Keratinocyte (primary cell): ENCODE measurements at regions not wholly inside any gene's neighbourhood (a gene's known extent, or its start where the extent isn't known, plus 50 kb on each side); places are given as distances from the start of the nearest gene placed in this dataset.

ENCODE experiments used
- EZH2 ChIP-seq: IDR thresholded peaks from one replicate; pipeline ENCODE4 v1.6.1; 2012; ENCODE audit warnings: inconsistent platforms, mild to moderate bottlenecking, low read length, moderate library complexity
- TF ChIP-seq, protein P1 (sequence below), 3 experiments: IDR thresholded peaks in 1 of 3; conservative IDR thresholded peaks in 1 of 3; optimal IDR thresholded peaks in 1 of 3; 2 replicates in 2 of 3; 3 replicates in 1 of 3; pipeline versions ENCODE3 to v1.5.1; 2011; ENCODE audit warnings: low read length in 3 of 3, mild to moderate bottlenecking in 3 of 3, moderate library complexity in 2 of 3, control low read depth in 1 of 3, inconsistent platforms in 1 of 3; ENCODE audit not compliant: insufficient read depth in 2 of 3; ENCODE audit errors: extremely low read depth in 1 of 3

DNA sequence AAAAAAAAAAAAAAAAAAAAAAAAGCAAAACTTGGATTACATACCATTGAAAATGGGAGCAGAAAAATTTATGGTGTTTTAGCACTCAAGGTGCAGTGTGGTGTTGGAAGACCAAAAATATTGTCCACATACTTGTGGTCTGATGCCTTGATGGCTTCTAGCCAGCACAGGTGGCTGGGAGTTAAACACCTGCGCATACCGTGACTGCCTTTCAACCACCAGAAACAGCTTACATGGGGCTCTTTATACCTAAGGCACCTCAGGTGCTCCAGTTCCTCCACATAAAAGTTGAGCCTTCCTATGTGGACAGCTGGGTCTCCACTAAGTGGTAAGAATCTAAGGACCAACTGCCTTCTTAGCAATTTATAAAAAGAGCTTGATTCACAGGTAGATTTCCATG, 802.6 kb upstream of the CELF4 start:
- no peak for TF ChIP-seq EZH2
- TF ChIP-seq, protein P1, sequence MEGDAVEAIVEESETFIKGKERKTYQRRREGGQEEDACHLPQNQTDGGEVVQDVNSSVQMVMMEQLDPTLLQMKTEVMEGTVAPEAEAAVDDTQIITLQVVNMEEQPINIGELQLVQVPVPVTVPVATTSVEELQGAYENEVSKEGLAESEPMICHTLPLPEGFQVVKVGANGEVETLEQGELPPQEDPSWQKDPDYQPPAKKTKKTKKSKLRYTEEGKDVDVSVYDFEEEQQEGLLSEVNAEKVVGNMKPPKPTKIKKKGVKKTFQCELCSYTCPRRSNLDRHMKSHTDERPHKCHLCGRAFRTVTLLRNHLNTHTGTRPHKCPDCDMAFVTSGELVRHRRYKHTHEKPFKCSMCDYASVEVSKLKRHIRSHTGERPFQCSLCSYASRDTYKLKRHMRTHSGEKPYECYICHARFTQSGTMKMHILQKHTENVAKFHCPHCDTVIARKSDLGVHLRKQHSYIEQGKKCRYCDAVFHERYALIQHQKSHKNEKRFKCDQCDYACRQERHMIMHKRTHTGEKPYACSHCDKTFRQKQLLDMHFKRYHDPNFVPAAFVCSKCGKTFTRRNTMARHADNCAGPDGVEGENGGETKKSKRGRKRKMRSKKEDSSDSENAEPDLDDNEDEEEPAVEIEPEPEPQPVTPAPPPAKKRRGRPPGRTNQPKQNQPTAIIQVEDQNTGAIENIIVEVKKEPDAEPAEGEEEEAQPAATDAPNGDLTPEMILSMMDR (optimal IDR thresholded peaks at IDR 0.05 in 1 of 3, IDR thresholded peaks at IDR 0.05 in 1 of 3, conservative IDR thresholded peaks at IDR 0.05 in 1 of 3; ENCODE audit: extremely low read depth in 1 of 3, insufficient read depth in 2 of 3, low read length in 3 of 3): no peak
